ENCODE measurements at regions not wholly inside any gene's neighbourhood (a gene's known extent, or its start where the extent isn't known, plus 50 kb on each side); places are given as distances from the start of the nearest gene placed in this dataset.

DNA sequence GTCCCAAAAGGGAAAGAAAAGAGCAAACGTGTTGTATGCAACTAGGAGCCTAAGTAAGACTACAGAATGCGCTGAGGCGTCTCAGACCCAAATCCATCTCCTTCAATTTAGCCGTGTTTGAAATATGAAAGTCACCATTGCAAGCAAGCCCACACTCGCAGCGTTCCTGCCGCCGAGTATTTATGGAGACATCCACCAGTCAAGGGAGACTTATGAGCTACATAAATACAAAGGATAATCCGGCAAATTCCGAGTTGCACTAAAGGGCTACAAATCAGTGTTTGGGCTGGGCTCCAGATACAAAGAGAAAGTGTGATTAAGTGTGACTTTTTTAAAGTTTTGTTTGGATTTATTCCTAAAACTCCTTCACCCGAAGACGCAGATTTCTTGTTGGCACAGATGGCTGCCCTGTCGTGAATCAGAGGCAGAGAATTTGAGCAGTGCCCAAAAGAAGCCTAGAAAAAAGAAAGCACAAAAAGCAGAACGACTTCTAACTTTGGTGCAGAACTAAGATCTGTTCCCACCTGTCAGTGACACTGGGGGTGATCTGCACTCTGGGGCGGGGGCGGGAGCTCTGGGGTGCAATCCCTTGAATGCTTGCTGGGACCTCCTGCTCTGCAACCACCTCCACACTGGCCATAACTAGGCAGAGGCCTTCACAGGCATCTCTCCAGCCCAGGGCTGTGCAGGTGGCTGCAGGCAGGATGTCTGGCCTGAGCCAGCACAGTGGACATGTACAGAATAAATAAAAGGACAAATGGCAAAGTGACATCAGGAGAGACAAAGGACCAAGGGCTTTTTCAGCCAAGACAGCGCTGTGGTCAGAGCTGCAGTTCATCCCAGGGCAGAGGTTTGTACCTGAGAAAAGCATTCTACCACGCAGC lies 489.7 kb downstream of the NPHP4 start:
- Mint-ChIP-seq H3K36me3 (ENCODE audit: low read depth) (no peaks in the 10 kb centered on the region), H3K9me3 (no peaks in the 10 kb centered on the region), H3K27me3 (ENCODE audit: insufficient read depth, low read depth, poor library complexity) (peaks cover 4% of the 10 kb centered on the region), H3K4me1 (no peaks in the 10 kb centered on the region; the same call in 2 of the 3 replicates), H3K27ac (no peak overlapping the region), H3K4me3 (no peak overlapping the region)
- H3K79me2 ChIP-seq (replicated peaks; ENCODE audit: insufficient read depth), result no peaks in the 10 kb centered on the region
- H3K4me3 ChIP-seq, result no peak overlapping the region
- H3K27ac ChIP-seq (ENCODE audit: low read depth), result no peak overlapping the region
- no peaks in the 10 kb centered on the region for H3K9me2 ChIP-seq (ENCODE audit: insufficient read depth)
- TF ChIP-seq POLR2AphosphoS5 (IDR thresholded peaks at IDR 0.05; ENCODE audit: low read depth) (no peak), CREB1 (CRISPR knock-in tag; IDR thresholded peaks at IDR 0.05; ENCODE audit: low read depth) (no peak), JUNB (IDR thresholded peaks at IDR 0.05; ENCODE audit: unreplicated experiment) (no peak), CTCF (conservative IDR thresholded peaks at IDR 0.05; ENCODE audit: low read depth in 2 of 2) (no peak), EZH2 (IDR thresholded peaks at IDR 0.05; ENCODE audit: low read depth, unreplicated experiment) (no peak), NANOG (IDR thresholded peaks at IDR 0.05; ENCODE audit: borderline replicate concordance) (no peak), STAT1 (IDR thresholded peaks at IDR 0.05; ENCODE audit: unreplicated experiment) (no peak), ZNF114 (CRISPR knock-in tag; IDR thresholded peaks at IDR 0.05) (no peak)
- TF ChIP-seq, protein P1, sequence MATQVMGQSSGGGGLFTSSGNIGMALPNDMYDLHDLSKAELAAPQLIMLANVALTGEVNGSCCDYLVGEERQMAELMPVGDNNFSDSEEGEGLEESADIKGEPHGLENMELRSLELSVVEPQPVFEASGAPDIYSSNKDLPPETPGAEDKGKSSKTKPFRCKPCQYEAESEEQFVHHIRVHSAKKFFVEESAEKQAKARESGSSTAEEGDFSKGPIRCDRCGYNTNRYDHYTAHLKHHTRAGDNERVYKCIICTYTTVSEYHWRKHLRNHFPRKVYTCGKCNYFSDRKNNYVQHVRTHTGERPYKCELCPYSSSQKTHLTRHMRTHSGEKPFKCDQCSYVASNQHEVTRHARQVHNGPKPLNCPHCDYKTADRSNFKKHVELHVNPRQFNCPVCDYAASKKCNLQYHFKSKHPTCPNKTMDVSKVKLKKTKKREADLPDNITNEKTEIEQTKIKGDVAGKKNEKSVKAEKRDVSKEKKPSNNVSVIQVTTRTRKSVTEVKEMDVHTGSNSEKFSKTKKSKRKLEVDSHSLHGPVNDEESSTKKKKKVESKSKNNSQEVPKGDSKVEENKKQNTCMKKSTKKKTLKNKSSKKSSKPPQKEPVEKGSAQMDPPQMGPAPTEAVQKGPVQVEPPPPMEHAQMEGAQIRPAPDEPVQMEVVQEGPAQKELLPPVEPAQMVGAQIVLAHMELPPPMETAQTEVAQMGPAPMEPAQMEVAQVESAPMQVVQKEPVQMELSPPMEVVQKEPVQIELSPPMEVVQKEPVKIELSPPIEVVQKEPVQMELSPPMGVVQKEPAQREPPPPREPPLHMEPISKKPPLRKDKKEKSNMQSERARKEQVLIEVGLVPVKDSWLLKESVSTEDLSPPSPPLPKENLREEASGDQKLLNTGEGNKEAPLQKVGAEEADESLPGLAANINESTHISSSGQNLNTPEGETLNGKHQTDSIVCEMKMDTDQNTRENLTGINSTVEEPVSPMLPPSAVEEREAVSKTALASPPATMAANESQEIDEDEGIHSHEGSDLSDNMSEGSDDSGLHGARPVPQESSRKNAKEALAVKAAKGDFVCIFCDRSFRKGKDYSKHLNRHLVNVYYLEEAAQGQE (IDR thresholded peaks at IDR 0.05; ENCODE audit: unreplicated experiment), result no peak
- no peak for ATAC-seq
- H2AFZ ChIP-seq, result no peak overlapping the region
- no peak overlapping the region for H3K4me2 ChIP-seq
- H4K20me1 ChIP-seq (replicated peaks; ENCODE audit: insufficient read depth), result no peaks in the 10 kb centered on the region
- H3K27me3 ChIP-seq (ENCODE audit: insufficient read depth), result no peaks in the 10 kb centered on the region
- no peaks in the 10 kb centered on the region for H3K4me1 ChIP-seq (ENCODE audit: insufficient read depth)
- DNase-seq (ENCODE audit: low spot score), result no peak
- H3K36me3 ChIP-seq (ENCODE audit: insufficient read depth), result no peaks in the 10 kb centered on the region
- no peaks in the 10 kb centered on the region for H3F3A ChIP-seq (replicated peaks; ENCODE audit: low read depth)
